H1 (cell line): ENCODE measurements at regions not wholly inside any gene's neighbourhood (a gene's known extent, or its start where the extent isn't known, plus 50 kb on each side); places are given as distances from the start of the nearest gene placed in this dataset.

Source experiments
- CTCF ChIA-PET: fragments of 300-600 bp; sonication (Branson Sonifier 250); formaldehyde crosslinking; loops from one replicate; lab custom pipeline; 2021; ENCODE audit not compliant: partially characterized antibody; lab: Charles Lee
- POLR2A ChIA-PET: fragments of 300-600 bp; sonication (Branson Sonifier 250); formaldehyde crosslinking; loops from one replicate; lab custom pipeline; 2021; ENCODE audit warnings: inconsistent platforms; ENCODE audit not compliant: partially characterized antibody; lab: Charles Lee
- DNase-seq, 2 experiments: peaks; one replicate each; pipeline versions ENCODE4 v3.0.0 to v3.0.0-alpha.2; 2010 to 2022; ENCODE audit warnings: low spot score in 2 of 2, low read depth in 1 of 2, mixed read lengths in 1 of 2
- FAIRE-seq: peaks from 2 replicates; lab custom pipeline; 2011; peaks lifted over from hg19 to GRCh38; lab: Jason Lieb, UNC
- H2AFZ ChIP-seq: 2 replicates; pipeline ENCODE4 v1.8.1; 2012; ENCODE audit warnings: low read length, inconsistent platforms
- H2AK5ac ChIP-seq: 2 replicates; pipeline ENCODE4 v1.6.1; 2013; ENCODE audit warnings: low read depth, low read length
- H2BK120ac ChIP-seq: replicated peaks from 2 replicates; pipeline ENCODE3; 2013; ENCODE audit warnings: low read depth, low read length, inconsistent platforms
- H2BK12ac ChIP-seq: 2 replicates; pipeline ENCODE4 v1.6.1; 2013; ENCODE audit warnings: low read depth, low read length
- H2BK15ac ChIP-seq: 2 replicates; pipeline ENCODE4 v1.6.1; 2013; ENCODE audit warnings: low read length
- H2BK20ac ChIP-seq: 2 replicates; pipeline ENCODE4 v1.6.1; 2013; ENCODE audit warnings: low read length
- H2BK5ac ChIP-seq: 2 replicates; pipeline ENCODE4 v1.6.1; 2013; ENCODE audit warnings: low read depth, low read length
- H3K14ac ChIP-seq: 2 replicates; pipeline ENCODE4 v1.6.1; 2013; ENCODE audit warnings: inconsistent platforms; ENCODE audit not compliant: insufficient read length
- H3K18ac ChIP-seq: 2 replicates; pipeline ENCODE4 v1.6.1; 2013; ENCODE audit warnings: low read length; ENCODE audit errors: extremely low read depth
- H3K23ac ChIP-seq: 2 replicates; pipeline ENCODE4 v1.6.1; 2013; ENCODE audit warnings: inconsistent platforms; ENCODE audit not compliant: insufficient read length
- H3K23me2 ChIP-seq: 2 replicates; pipeline ENCODE4 v1.6.1; 2013; ENCODE audit warnings: low read depth, low read length
- H3K27ac ChIP-seq: 2 replicates; pipeline ENCODE4 v1.6.1; 2011; ENCODE audit warnings: low read depth, low read length, inconsistent platforms
- H3K27me3 ChIP-seq, 4 experiments: replicated peaks in 1 of 4; 1 replicate in 1 of 4; 2 replicates in 3 of 4; pipeline versions ENCODE4 v1.6.1 to v1.8.1; 2011 to 2013; ENCODE audit warnings: low read length in 3 of 4, mild to moderate bottlenecking in 3 of 4, inconsistent platforms in 2 of 4, mixed read lengths in 2 of 4, moderate library complexity in 1 of 4; ENCODE audit not compliant: control insufficient read depth in 3 of 4, insufficient read depth in 3 of 4; ENCODE audit errors: extremely low read depth in 1 of 4
- H3K36me3 ChIP-seq, 4 experiments: 2 replicates each; pipeline versions ENCODE4 v1.6.1 to v1.8.1; 2011 to 2013; ENCODE audit warnings: mild to moderate bottlenecking in 4 of 4, low read length in 3 of 4, moderate library complexity in 2 of 4, control low read depth in 1 of 4, inconsistent platforms in 1 of 4; ENCODE audit not compliant: insufficient read depth in 4 of 4, control insufficient read depth in 2 of 4
- H3K4ac ChIP-seq: replicated peaks from 2 replicates; pipeline ENCODE3; 2013; ENCODE audit warnings: low read length, low read depth, mixed read lengths, inconsistent platforms; ENCODE audit not compliant: insufficient read length
- H3K4me1 ChIP-seq, 4 experiments: replicated peaks in 1 of 4; 1 replicate in 1 of 4; 2 replicates in 3 of 4; pipeline versions ENCODE4 v1.6.1 to v1.8.1; 2011 to 2013; ENCODE audit warnings: low read length in 3 of 4, inconsistent platforms in 2 of 4, mixed read lengths in 1 of 4; ENCODE audit not compliant: insufficient read depth in 4 of 4, control insufficient read depth in 3 of 4
- H3K4me2 ChIP-seq, 2 experiments: 2 replicates each; pipeline versions ENCODE4 v1.6.1 to v1.8.1; 2011 to 2013; ENCODE audit warnings: low read depth in 2 of 2, low read length in 2 of 2, control low read depth in 1 of 2, inconsistent platforms in 1 of 2, mild to moderate bottlenecking in 1 of 2; ENCODE audit not compliant: insufficient read depth in 1 of 2
- H3K4me3 ChIP-seq, 4 experiments: fragments of 200-600, 300-600 bp in 1 of 4; sonication (generic), shearing (Covaris generic), sonication (Bioruptor Twin) in 1 of 4; 2 replicates each; pipeline versions ENCODE4 v1.5.1 to v1.8.1; 2011 to 2016; ENCODE audit warnings: low read length in 4 of 4, low read depth in 3 of 4, control low read depth in 2 of 4, inconsistent platforms in 2 of 4, mild to moderate bottlenecking in 2 of 4, mixed read lengths in 1 of 4, moderate library complexity in 1 of 4; ENCODE audit not compliant: insufficient read depth in 2 of 4; ENCODE audit errors: extremely low read depth in 1 of 4
- H3K56ac ChIP-seq: replicated peaks from 2 replicates; pipeline ENCODE3; 2013; ENCODE audit warnings: low read depth, mild to moderate bottlenecking, mixed read lengths, low read length, inconsistent platforms; ENCODE audit not compliant: insufficient read length
- H3K79me1 ChIP-seq: 2 replicates; pipeline ENCODE4 v1.6.1; 2013; ENCODE audit warnings: low read depth, low read length, control low read depth
- H3K79me2 ChIP-seq, 2 experiments: 2 replicates each; pipeline versions ENCODE4 v1.6.1 to v1.8.1; 2012 to 2013; ENCODE audit warnings: low read length in 2 of 2, mild to moderate bottlenecking in 2 of 2, inconsistent platforms in 1 of 2; ENCODE audit not compliant: insufficient read depth in 2 of 2, control insufficient read depth in 1 of 2
- H3K9ac ChIP-seq, 4 experiments: replicated peaks in 1 of 4; 1 replicate in 1 of 4; 2 replicates in 3 of 4; pipeline versions ENCODE4 v1.6.1 to v1.8.1; 2011 to 2013; ENCODE audit warnings: low read depth in 3 of 4, low read length in 3 of 4, control low read depth in 2 of 4, mild to moderate bottlenecking in 2 of 4, moderate library complexity in 2 of 4, inconsistent platforms in 1 of 4; ENCODE audit errors: extremely low read depth in 1 of 4
- H3K9me3 ChIP-seq, 2 experiments: 2 replicates each; pipeline versions ENCODE4 v1.6.1 to v1.8.1; 2012 to 2013; ENCODE audit warnings: mild to moderate bottlenecking in 2 of 2, moderate library complexity in 2 of 2, control low read depth in 1 of 2, inconsistent platforms in 1 of 2, low read depth in 1 of 2, low read length in 1 of 2, mixed read lengths in 1 of 2; ENCODE audit not compliant: insufficient read depth in 2 of 2
- H4K20me1 ChIP-seq, 2 experiments: replicated peaks in 1 of 2; 2 replicates each; pipeline versions ENCODE3 to v1.8.1; 2011 to 2013; ENCODE audit warnings: inconsistent platforms in 2 of 2, low read length in 2 of 2, mild to moderate bottlenecking in 1 of 2; ENCODE audit not compliant: insufficient read depth in 2 of 2, control insufficient read depth in 1 of 2
- H4K5ac ChIP-seq: 2 replicates; pipeline ENCODE4 v1.6.1; 2013; ENCODE audit warnings: low read length, low read depth, mixed read lengths, inconsistent platforms; ENCODE audit not compliant: insufficient read length
- H4K8ac ChIP-seq: 2 replicates; pipeline ENCODE4 v1.8.0; 2013; ENCODE audit warnings: mild to moderate bottlenecking, moderate library complexity, low read length, inconsistent platforms; ENCODE audit not compliant: insufficient read depth; ENCODE audit errors: extremely low read depth
- H4K91ac ChIP-seq: replicated peaks from 2 replicates; pipeline ENCODE3; 2013; ENCODE audit warnings: low read length, mixed read lengths, inconsistent platforms; ENCODE audit not compliant: insufficient read length
- ASH2L ChIP-seq: fragments of 200-600, 300-600 bp; sonication (generic); IDR thresholded peaks from one replicate; pipeline ENCODE4 v1.7.1; 2017; ENCODE audit warnings: low read length
- CEBPB ChIP-seq: IDR thresholded peaks from 2 replicates; pipeline ENCODE4 v1.6.1; 2012; ENCODE audit warnings: low read depth, low read length
- CHD2 ChIP-seq: IDR thresholded peaks from 2 replicates; pipeline ENCODE4 v1.6.1; 2012; ENCODE audit warnings: low read length, improper control_type of control experiment
- EP300 ChIP-seq, 2 experiments: IDR thresholded peaks; 1 replicate in 1 of 2; 2 replicates in 1 of 2; pipeline ENCODE4 v1.6.1; 2011 to 2012; ENCODE audit warnings: low read depth in 2 of 2, low read length in 2 of 2, mild to moderate bottlenecking in 2 of 2, borderline replicate concordance in 1 of 2, inconsistent platforms in 1 of 2, moderate library complexity in 1 of 2
- GABPA ChIP-seq: IDR thresholded peaks from 2 replicates; pipeline ENCODE4 v1.6.1; 2011; ENCODE audit warnings: mild to moderate bottlenecking, low read length, moderate library complexity, borderline replicate concordance; ENCODE audit not compliant: insufficient read depth
- KDM4A ChIP-seq: IDR thresholded peaks from one replicate; pipeline ENCODE4 v1.7.1; 2012; ENCODE audit warnings: low read depth, mild to moderate bottlenecking, moderate library complexity, low read length, inconsistent platforms; ENCODE audit not compliant: severe bottlenecking
- KDM5A ChIP-seq: fragments of 200-600 bp; IDR thresholded peaks from 2 replicates; pipeline ENCODE4 v1.7.1; 2012; ENCODE audit warnings: mild to moderate bottlenecking, low read length, inconsistent platforms, mixed read lengths
- RFX5 ChIP-seq: IDR thresholded peaks from 2 replicates; pipeline ENCODE4 v1.6.1; 2011; ENCODE audit warnings: low read depth, low read length, improper control_type of control experiment, borderline replicate concordance
- RNF2 ChIP-seq: fragments of 200-900, 300-1000 bp; sonication (generic); IDR thresholded peaks from 2 replicates; pipeline ENCODE4 v1.7.1; 2016; ENCODE audit warnings: borderline replicate concordance, low read depth, mild to moderate bottlenecking, antibody characterized with exemption, low read length; ENCODE audit not compliant: poor library complexity, severe bottlenecking; ENCODE audit errors: missing control alignments
- SP1 ChIP-seq: IDR thresholded peaks from 2 replicates; pipeline ENCODE4 v1.6.1; 2011; ENCODE audit warnings: low read depth, low read length
- TCF12 ChIP-seq: IDR thresholded peaks from 2 replicates; pipeline ENCODE4 v1.6.1; 2011; ENCODE audit warnings: low read depth, mild to moderate bottlenecking, low read length
- ZNF274 ChIP-seq: IDR thresholded peaks from 2 replicates; pipeline ENCODE4 v1.7.0; 2012; ENCODE audit warnings: low read length, borderline replicate concordance; ENCODE audit errors: extremely low read depth
- WGBS, 2 experiments: shearing (Covaris generic) in 1 of 2; methylation state at CpG; one replicate each; pipeline versions ENCODE4 v1.1.6 to v1.1.7; 2013 to 2015; ENCODE audit warnings: low lambda C conversion rate in 2 of 2, mixed read lengths in 2 of 2, inconsistent platforms in 1 of 2, low coverage in 1 of 2, missing lambda C conversion rate in 1 of 2; ENCODE audit not compliant: insufficient replicate concordance in 2 of 2, insufficient coverage in 1 of 2, insufficient read length in 1 of 2; ENCODE audit errors: extremely low coverage in 1 of 2, missing lambda C conversion rate in 1 of 2; 5-methylcytosine and 5-hydroxymethylcytosine counted together
- TF ChIP-seq, protein P1 (sequence below): IDR thresholded peaks from 2 replicates; pipeline ENCODE4 v1.6.1; 2011; ENCODE audit warnings: low read depth, mild to moderate bottlenecking, low read length; ENCODE audit not compliant: insufficient read depth

DNA sequence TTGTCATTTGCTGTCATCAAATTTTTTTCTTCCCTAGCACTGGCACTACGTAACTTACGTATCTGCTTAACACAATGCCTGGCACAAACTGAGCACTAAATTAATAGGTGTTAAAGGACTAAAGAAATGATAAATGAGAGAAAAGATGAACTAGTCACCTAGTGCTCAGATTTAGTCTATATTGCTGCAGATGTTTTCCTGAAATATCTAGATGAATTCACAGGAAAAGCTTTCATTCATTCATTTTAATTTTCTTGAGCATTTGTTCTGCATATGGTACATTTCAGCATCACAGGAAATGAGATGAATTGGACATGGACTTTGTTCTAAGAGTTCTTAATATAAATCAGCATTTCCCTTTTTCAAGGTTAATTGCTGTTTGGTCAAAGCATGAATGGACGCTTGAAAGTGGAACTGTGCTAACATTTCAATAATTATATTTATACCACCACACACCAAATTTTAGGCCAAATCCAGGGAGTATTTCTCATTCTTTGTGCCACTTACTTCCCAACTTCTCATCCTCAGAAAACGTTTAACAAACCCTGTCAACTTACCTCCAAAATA lies 163.2 kb upstream of the MDFIC start:
- no peak overlapping the region for H3K4ac ChIP-seq
- no peak overlapping the region for H2BK15ac ChIP-seq
- no peak overlapping the region for H3K4me2 ChIP-seq
- ChIA-PET CTCF (no interaction called here), POLR2A (no interaction called here)
- no peaks in the 10 kb centered on the region for H3K4me1 ChIP-seq
- no peak overlapping the region for H4K8ac ChIP-seq
- no peaks in the 10 kb centered on the region for H3K27me3 ChIP-seq
- no peaks in the 10 kb centered on the region for H3K36me3 ChIP-seq
- no peak overlapping the region for H2AK5ac ChIP-seq
- no peak overlapping the region for H3K18ac ChIP-seq
- H3K79me1 ChIP-seq: no peaks in the 10 kb centered on the region
- no peak overlapping the region for H2BK20ac ChIP-seq
- no peak overlapping the region for H2BK12ac ChIP-seq
- no peaks in the 10 kb centered on the region for H4K20me1 ChIP-seq
- no peak overlapping the region for H3K27ac ChIP-seq
- H3K56ac ChIP-seq: no peak overlapping the region
- no peak overlapping the region for H3K23ac ChIP-seq
- no peaks in the 10 kb centered on the region for H3K79me2 ChIP-seq
- DNase-seq: no peak
- no peak overlapping the region for H3K4me3 ChIP-seq
- TF ChIP-seq GABPA: no peak
- TF ChIP-seq KDM5A: no peak
- TF ChIP-seq CEBPB: no peak
- TF ChIP-seq RFX5: no peak
- TF ChIP-seq RNF2: no peak
- no peak for TF ChIP-seq CHD2
- no peak for TF ChIP-seq KDM4A
- TF ChIP-seq ZNF274: no peak
- TF ChIP-seq ASH2L: no peak
- TF ChIP-seq TCF12: no peak
- TF ChIP-seq, protein P1, sequence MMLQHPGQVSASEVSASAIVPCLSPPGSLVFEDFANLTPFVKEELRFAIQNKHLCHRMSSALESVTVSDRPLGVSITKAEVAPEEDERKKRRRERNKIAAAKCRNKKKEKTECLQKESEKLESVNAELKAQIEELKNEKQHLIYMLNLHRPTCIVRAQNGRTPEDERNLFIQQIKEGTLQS: no peak
- TF ChIP-seq SP1: no peak
- no peak for TF ChIP-seq EP300 (IDR thresholded peaks at IDR 0.05; ENCODE audit: borderline replicate concordance in 1 of 2, low read depth in 2 of 2, low read length in 2 of 2)
- no peak overlapping the region for H3K9ac ChIP-seq
- no peaks in the 10 kb centered on the region for H3K9me3 ChIP-seq
- no peak overlapping the region for H2BK120ac ChIP-seq
- no peak overlapping the region for H2AFZ ChIP-seq
- no peak overlapping the region for H2BK5ac ChIP-seq
- no peak overlapping the region for H4K91ac ChIP-seq
- 90% methylated on average over 4 of the region's 4 CpGs; no CpG with 5 or more reads in 1 of the 2 experiments for WGBS, 2 experiments
- FAIRE-seq: no peak
- H3K23me2 ChIP-seq: no peaks in the 10 kb centered on the region
- no peak overlapping the region for H3K14ac ChIP-seq
- no peak overlapping the region for H4K5ac ChIP-seq
